GM12891 (cell line): ENCODE measurements at regions not wholly inside any gene's neighbourhood (a gene's known extent, or its start where the extent isn't known, plus 50 kb on each side); places are given as distances from the start of the nearest gene placed in this dataset.

Source experiments
- PAX5 ChIP-seq: IDR thresholded peaks from 2 replicates; pipeline ENCODE4 v1.6.1; 2011; ENCODE audit warnings: low read length, moderate library complexity, mild to moderate bottlenecking; ENCODE audit not compliant: insufficient read depth, severe bottlenecking
- POLR2A ChIP-seq: IDR thresholded peaks from 2 replicates; pipeline ENCODE4 v1.6.1; 2011; ENCODE audit warnings: low read depth, low read length, control low read depth
- POLR2AphosphoS5 ChIP-seq: IDR thresholded peaks from 2 replicates; pipeline ENCODE4 v1.6.1; 2011; ENCODE audit warnings: low read depth, low read length, control low read depth
- POU2F2 ChIP-seq: IDR thresholded peaks from 2 replicates; pipeline ENCODE4 v1.6.1; 2011; ENCODE audit warnings: low read depth, mild to moderate bottlenecking, control low read depth, low read length, moderate library complexity
- SPI1 ChIP-seq: IDR thresholded peaks from 2 replicates; pipeline ENCODE4 v1.6.1; 2011; ENCODE audit warnings: low read depth, low read length, control low read depth
- TAF1 ChIP-seq: IDR thresholded peaks from 2 replicates; pipeline ENCODE4 v1.6.1; 2011; ENCODE audit warnings: low read depth, low read length, control low read depth

GRCh38 chr11:46180736-46181135 lies 59.5 kb upstream of the PHF21A start:
- TF ChIP-seq POLR2AphosphoS5, result no peak
- no peak for TF ChIP-seq POLR2A
- no peak for TF ChIP-seq TAF1
- no peak for TF ChIP-seq PAX5
- TF ChIP-seq POU2F2, result no peak
- TF ChIP-seq SPI1, result no peak
